MM.1S (cell line): ENCODE measurements at regions not wholly inside any gene's neighbourhood (a gene's known extent, or its start where the extent isn't known, plus 50 kb on each side); places are given as distances from the start of the nearest gene placed in this dataset.

Experiments
- DNase-seq: peaks from one replicate; pipeline ENCODE4 v3.0.0-alpha.2; 2015
- H2AFZ ChIP-seq: fragments of 300-600 bp; sonication (generic); 2 replicates; pipeline ENCODE4 v1.6.0; 2016; ENCODE audit warnings: antibody characterized with exemption, low read length
- H3F3A ChIP-seq: fragments of 300-600 bp; sonication (generic); 2 replicates; pipeline ENCODE4 v1.6.1; 2016; ENCODE audit warnings: mild to moderate bottlenecking, antibody characterized with exemption, low read length, moderate library complexity, mixed read lengths; ENCODE audit not compliant: insufficient read depth
- H3K27ac ChIP-seq: fragments of 300-600 bp; sonication (generic); 2 replicates; pipeline ENCODE4 v1.5.1; 2016; ENCODE audit warnings: mild to moderate bottlenecking, low read length
- H3K27me3 ChIP-seq: fragments of 300-600 bp; sonication (generic); replicated peaks from 2 replicates; pipeline ENCODE4 v1.6.0; 2016; ENCODE audit warnings: low read length; ENCODE audit not compliant: insufficient read depth
- H3K36me3 ChIP-seq: fragments of 300-600 bp; sonication (generic); replicated peaks from 2 replicates; pipeline ENCODE4 v1.6.1; 2016; ENCODE audit warnings: mild to moderate bottlenecking, low read length, mixed read lengths; ENCODE audit not compliant: insufficient read depth
- H3K4me1 ChIP-seq: fragments of 300-600 bp; sonication (generic); 2 replicates; pipeline ENCODE4 v1.6.1; 2016; ENCODE audit warnings: low read length, mixed read lengths
- H3K4me2 ChIP-seq: fragments of 300-600 bp; sonication (generic); 2 replicates; pipeline ENCODE4 v1.6.0; 2016; ENCODE audit warnings: low read depth, low read length
- H3K4me3 ChIP-seq: fragments of 300-600 bp; sonication (generic); 2 replicates; pipeline ENCODE4 v1.5.1; 2016; ENCODE audit warnings: low read length, mixed read lengths
- H3K79me2 ChIP-seq: fragments of 300-600 bp; sonication (generic); 2 replicates; pipeline ENCODE4 v1.6.1; 2016; ENCODE audit warnings: mixed run types, low read length, mixed read lengths
- H3K9ac ChIP-seq: fragments of 300-600 bp; sonication (generic); 2 replicates; pipeline ENCODE4 v1.6.1; 2016; ENCODE audit warnings: low read length, mixed read lengths
- H3K9me2 ChIP-seq: fragments of 300-600 bp; sonication (generic); replicated peaks from 2 replicates; pipeline ENCODE4 v1.6.1; 2016; ENCODE audit warnings: mild to moderate bottlenecking, low read length, mixed read lengths; ENCODE audit not compliant: insufficient read depth
- H3K9me3 ChIP-seq: fragments of 300-600 bp; sonication (generic); replicated peaks from 2 replicates; pipeline ENCODE4 v1.6.1; 2016; ENCODE audit warnings: mild to moderate bottlenecking, low read length, mixed read lengths; ENCODE audit not compliant: insufficient read depth
- H4K20me1 ChIP-seq: fragments of 300-600 bp; sonication (generic); 2 replicates; pipeline ENCODE4 v1.6.1; 2016; ENCODE audit warnings: mild to moderate bottlenecking, low read length, moderate library complexity, mixed read lengths; ENCODE audit not compliant: insufficient read depth
- EZH2 ChIP-seq: fragments of 300-600 bp; sonication (generic); optimal IDR thresholded peaks from 2 replicates; pipeline ENCODE3; 2017; ENCODE audit warnings: low read depth, mild to moderate bottlenecking, antibody characterized with exemption, low read length, mixed read lengths
- EZH2phosphoT487 ChIP-seq: fragments of 300-600 bp; sonication (generic); IDR thresholded peaks from 2 replicates; pipeline ENCODE4 v1.6.1; 2018; ENCODE audit warnings: antibody characterized with exemption, low read length
- TF ChIP-seq, protein P1 (sequence below): fragments of 300-600 bp; sonication (generic); IDR thresholded peaks from 2 replicates; pipeline ENCODE4 v1.5.1; 2016; ENCODE audit warnings: antibody characterized with exemption, low read length, mixed read lengths

DNA sequence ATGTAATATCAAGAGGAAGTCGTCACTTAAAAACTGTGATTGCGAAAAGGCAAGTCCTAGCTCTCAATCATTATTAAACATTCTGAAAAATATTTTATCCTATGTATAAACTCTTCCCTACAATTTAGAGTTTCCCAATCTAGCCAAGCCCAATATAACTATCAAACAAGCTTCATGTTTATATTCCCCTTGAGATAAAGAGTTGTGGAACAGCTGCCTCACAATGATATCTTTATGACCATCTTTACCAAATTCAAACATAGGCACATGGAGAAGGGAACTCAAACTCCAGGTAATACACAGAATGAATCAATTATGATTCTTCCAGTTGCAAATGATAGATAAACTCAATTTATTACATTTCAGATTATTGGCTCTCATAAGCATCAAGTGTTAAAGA is 1468.7 kb downstream of the EFNA5 start:
- Histone ChIP-seq H3K4me3 (no peak overlapping the region), H3K4me1 (no peaks in the 10 kb centered on the region), H3K36me3 (no peaks in the 10 kb centered on the region), H4K20me1 (no peaks in the 10 kb centered on the region), H3K27me3 (no peaks in the 10 kb centered on the region), H3K79me2 (no peaks in the 10 kb centered on the region), H3K9ac (no peak overlapping the region), H3K27ac (no peak overlapping the region), H3F3A (no peaks in the 10 kb centered on the region), H3K9me3 (no peaks in the 10 kb centered on the region), H3K9me2 (no peaks in the 10 kb centered on the region), H3K4me2 (no peak overlapping the region), H2AFZ (no peak overlapping the region)
- TF ChIP-seq, protein P1, sequence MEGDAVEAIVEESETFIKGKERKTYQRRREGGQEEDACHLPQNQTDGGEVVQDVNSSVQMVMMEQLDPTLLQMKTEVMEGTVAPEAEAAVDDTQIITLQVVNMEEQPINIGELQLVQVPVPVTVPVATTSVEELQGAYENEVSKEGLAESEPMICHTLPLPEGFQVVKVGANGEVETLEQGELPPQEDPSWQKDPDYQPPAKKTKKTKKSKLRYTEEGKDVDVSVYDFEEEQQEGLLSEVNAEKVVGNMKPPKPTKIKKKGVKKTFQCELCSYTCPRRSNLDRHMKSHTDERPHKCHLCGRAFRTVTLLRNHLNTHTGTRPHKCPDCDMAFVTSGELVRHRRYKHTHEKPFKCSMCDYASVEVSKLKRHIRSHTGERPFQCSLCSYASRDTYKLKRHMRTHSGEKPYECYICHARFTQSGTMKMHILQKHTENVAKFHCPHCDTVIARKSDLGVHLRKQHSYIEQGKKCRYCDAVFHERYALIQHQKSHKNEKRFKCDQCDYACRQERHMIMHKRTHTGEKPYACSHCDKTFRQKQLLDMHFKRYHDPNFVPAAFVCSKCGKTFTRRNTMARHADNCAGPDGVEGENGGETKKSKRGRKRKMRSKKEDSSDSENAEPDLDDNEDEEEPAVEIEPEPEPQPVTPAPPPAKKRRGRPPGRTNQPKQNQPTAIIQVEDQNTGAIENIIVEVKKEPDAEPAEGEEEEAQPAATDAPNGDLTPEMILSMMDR: no peak
- TF ChIP-seq EZH2phosphoT487 (no peak), EZH2 (no peak)
- DNase-seq: no peak

DNA sequence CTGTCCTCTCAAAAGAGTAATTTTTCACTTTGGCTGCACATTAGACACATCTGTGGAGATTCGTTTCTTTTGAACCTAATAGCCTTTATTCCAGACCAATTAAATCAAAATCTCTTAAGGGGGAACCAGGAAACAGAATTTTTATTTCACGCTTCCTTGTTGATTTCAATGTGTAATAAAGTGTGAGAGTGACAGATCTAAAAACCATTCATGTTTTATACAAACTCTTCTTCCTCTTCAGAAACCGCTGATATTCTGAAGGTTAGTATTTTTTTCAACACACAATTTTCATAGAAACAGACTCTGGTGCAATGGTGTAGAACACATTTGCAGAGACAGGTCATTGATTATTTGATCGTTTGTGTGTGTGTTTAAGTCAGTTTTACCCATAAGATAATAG is 1469.8 kb downstream of the EFNA5 start:
- Histone ChIP-seq H3K4me1 (no peaks in the 10 kb centered on the region), H3K27me3 (no peaks in the 10 kb centered on the region), H2AFZ (no peak overlapping the region), H4K20me1 (no peaks in the 10 kb centered on the region), H3K4me3 (no peak overlapping the region), H3K9ac (no peak overlapping the region), H3K9me3 (no peaks in the 10 kb centered on the region), H3K9me2 (no peaks in the 10 kb centered on the region), H3F3A (no peaks in the 10 kb centered on the region), H3K36me3 (no peaks in the 10 kb centered on the region), H3K4me2 (no peak overlapping the region), H3K27ac (no peak overlapping the region), H3K79me2 (no peaks in the 10 kb centered on the region)
- no peak for DNase-seq
- no peak for TF ChIP-seq EZH2phosphoT487

DNA sequence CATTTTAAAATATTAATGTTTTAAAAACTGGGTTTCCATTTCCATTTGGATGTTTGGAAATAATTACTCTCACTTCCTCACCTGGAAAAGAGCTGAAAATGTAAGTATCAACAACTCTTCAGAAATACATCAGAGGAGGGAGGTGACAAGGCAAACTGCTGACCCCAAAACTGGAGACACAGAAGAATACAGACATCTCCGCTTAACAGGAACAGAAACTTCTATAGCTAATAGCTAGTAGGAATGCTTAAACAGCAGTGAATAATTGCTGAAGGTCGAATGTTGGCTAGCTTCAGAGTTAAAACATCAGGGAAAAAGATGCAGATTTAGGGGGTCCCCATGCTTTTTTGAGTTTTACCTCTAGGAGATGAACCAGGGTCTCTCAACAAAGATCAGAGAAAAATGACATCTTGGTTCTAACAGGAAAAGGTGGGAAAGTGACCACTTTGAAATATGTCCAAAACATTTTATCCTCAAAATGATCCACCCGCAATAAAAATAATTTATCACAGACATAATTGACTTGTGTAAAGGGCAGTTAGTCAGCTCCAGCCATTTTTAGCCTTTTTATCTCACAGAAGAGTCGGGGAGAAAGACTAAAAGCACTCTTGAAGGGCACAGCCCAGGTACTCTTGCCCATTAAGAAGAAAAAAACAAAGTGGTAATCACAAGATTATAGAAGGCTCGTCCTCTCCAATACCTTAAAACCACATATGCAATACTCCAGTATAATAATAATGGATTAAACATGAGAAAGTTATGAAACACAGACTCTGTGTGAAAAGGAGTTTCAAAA is 1474.9 kb downstream of the EFNA5 start:
- no peak overlapping the region for H3K27ac ChIP-seq
- H3K9me2 ChIP-seq: no peaks in the 10 kb centered on the region
- H3K4me1 ChIP-seq: no peaks in the 10 kb centered on the region
- H3K9ac ChIP-seq: no peak overlapping the region
- no peak overlapping the region for H2AFZ ChIP-seq
- TF ChIP-seq EZH2 (no peak), EZH2phosphoT487 (no peak)
- TF ChIP-seq, protein P1: no peak
- DNase-seq: no peak
- H4K20me1 ChIP-seq: no peaks in the 10 kb centered on the region
- H3K4me2 ChIP-seq: no peak overlapping the region
- no peaks in the 10 kb centered on the region for H3K36me3 ChIP-seq
- H3K4me3 ChIP-seq: no peak overlapping the region
- H3K79me2 ChIP-seq: no peaks in the 10 kb centered on the region
- no peaks in the 10 kb centered on the region for H3K9me3 ChIP-seq
- no peaks in the 10 kb centered on the region for H3K27me3 ChIP-seq
- no peaks in the 10 kb centered on the region for H3F3A ChIP-seq

DNA sequence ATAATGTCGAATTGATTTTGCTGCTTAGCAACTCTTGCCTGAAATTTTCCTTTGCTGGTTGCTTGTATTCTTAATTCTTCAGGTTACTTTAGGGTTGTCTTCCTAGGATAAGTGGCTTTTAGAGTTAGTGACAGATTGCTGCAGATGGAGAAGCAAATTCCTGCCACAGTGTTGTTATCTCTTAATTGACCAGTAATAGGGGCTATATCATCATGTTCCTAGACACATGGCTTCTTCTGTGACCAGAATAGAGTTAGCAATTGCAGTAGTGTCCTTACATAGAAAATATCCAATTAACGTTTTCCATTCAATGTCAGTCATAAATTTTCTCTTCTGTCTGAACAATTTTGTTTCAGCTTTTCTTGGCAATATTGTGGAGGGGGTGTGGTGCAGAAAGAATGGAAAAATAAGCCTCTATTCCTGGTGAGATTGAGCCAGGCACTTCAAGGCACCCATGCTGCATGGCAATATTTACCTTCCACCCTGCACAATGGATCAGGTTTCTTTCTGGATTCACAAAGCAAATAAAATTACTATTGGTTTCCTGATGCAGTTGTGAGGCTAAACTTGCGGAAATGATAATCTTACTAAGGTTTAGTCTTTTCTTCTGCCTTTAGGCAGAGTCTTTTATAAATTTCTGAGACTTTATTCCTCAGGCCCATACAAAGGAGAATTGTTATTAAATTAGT is 1481.5 kb downstream of the EFNA5 start:
- Histone ChIP-seq H3K9me3 (no peaks in the 10 kb centered on the region), H2AFZ (no peak overlapping the region)
- DNase-seq: no peak

More for the DNA sequence above, 1481.5 kb downstream of the EFNA5 start:
- Histone ChIP-seq H3K36me3 (no peaks in the 10 kb centered on the region), H3K9me2 (no peaks in the 10 kb centered on the region), H3K27ac (no peak overlapping the region), H3K4me1 (peaks cover 12% of the 10 kb centered on the region), H3K27me3 (no peaks in the 10 kb centered on the region), H3K9ac (no peak overlapping the region), H3K4me2 (no peak overlapping the region), H3K79me2 (no peaks in the 10 kb centered on the region), H3K4me3 (no peak overlapping the region), H4K20me1 (no peaks in the 10 kb centered on the region), H3F3A (peaks cover 10% of the 10 kb centered on the region; the same call in 1 of the 2 replicates)
- TF ChIP-seq, protein P1: no peak
- TF ChIP-seq EZH2phosphoT487: no peak
- no peak for TF ChIP-seq EZH2
